GM18868 (cell line): ENCODE measurements at regions not wholly inside any gene's neighbourhood (a gene's known extent, or its start where the extent isn't known, plus 50 kb on each side); places are given as distances from the start of the nearest gene placed in this dataset.
A peak's percentile ranks its signal among the peaks of the same experiment; 100 is the strongest.
"Not testable (repeated sequence)": the region's sequence is repeated elsewhere in the genome, so short reads cannot be mapped to it uniquely, and the experiment has no call there.

Source experiments
- ATAC-seq: cut with Tn5 transposase; IDR thresholded peaks from one replicate; pipeline ENCODE4 v1.9.1; 2021; ENCODE audit warnings: mild to moderate bottlenecking, moderate library complexity; ENCODE audit not compliant: unreplicated experiment

DNA sequence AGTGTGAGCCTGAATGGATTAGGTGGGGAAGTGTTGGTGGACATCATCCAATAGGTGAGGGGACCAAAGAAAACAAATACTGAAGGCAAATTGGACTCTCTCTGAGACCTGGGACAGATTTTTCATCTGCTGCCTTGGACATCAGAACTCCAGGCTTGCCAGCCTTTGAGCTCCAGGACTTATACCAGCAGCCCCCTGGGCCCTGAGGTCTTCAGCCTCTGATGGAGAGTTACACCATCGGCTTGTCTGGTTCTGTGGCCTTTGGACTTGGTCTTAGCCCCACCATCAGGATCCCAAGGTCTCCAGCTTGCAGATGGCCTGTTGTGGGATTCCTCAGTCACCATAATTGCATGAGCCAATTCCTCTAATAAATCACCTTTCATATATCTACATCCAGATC lies 80.8 kb upstream of the SLC8A3 start:
- no peak for ATAC-seq

DNA sequence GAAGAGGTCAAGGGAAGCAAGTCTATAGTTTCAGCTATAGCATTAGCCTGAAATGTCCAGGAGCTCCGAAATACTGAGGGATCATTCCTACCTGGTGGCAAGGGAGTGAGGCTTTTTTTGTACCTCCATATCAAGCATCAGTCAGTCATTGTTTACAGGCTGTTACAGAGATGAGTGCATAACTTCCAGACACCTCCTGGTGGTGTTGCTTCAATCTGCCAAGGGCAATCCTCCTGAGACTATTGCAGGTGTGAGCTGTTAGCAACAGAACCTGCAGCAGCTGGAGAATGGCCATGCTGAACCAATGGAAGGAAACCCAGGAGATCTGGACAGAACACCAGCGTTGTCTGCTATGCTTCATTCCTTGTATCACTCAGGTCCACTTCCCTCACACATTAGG lies 80.0 kb upstream of the SLC8A3 start:
- no peak for ATAC-seq

DNA sequence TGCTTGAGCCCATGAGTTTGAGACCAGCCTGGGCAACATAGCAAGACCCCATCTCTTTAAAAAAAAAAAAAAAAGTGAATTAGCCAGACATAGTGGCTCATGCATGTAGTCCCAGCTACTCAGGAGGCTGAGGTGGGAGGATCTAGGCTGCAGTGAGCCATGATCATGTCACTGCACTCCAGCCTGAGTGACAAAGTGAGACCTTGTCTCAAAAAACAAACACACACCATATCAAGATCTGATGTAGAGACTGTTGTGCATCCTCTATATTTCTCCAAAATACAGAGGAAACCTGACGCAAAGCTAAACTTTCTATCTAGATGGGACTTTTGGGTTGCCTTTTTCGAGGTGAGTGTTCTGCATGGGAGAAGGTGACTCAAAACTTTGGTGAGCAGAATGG lies 77.4 kb upstream of the SLC8A3 start:
- no peak for ATAC-seq

DNA sequence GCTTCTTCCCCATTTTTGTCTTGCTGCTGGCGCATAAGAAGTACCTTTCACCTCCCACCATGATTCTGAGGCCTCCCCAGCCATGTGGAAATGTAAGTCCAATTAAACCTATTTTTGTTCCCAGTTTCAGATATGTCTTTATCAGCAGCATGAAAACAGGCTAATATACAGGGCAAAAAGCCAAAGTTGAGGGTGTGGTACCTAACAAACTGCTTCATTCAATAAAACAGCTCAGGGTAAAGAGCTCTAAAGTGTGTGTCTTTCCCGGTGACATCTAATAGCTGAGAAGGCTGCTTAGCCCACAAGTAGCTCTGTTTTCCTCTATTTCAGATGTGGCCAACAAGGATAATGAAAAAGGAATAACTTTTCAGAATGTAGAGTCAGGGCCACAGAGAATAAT lies 76.7 kb upstream of the SLC8A3 start:
- ATAC-seq: no peak

DNA sequence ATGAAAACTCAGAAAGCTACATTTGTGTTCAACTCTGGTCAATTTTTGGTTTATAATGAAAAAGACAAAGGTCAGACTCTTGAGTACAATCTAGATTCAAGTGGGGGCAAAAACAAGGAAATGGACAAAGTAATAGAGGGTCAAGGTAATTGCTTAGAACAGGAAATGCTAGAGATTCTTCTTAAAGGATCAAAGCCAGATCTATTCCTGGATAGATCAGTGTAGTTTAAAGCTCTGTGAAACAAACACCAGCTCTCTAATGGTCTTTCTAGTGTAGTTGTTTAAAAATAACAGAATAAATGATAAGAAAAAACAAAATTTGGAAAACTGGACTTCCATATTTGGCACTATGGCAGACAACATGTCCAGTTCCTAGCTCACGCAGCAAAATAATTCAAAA lies 70.7 kb upstream of the SLC8A3 start:
- ATAC-seq: no peak

DNA sequence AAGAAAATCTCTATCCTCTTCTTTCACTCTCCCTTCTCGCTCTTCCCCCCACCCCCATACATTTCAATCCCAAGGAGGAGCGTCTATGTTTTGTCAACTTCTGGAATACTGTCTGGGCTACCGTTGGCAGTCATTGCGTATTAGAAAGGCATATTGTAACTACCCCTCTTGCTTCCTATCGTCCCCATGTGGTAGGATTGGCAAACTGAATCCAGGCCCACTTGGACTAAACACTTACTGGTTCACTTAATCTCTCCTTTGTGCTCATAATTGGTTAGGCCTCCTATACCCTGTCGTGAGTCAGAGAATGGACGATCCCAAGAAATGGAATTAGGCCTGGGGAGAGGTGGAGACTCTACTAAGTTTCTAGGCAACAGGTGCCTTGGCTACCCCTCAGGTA lies 68.8 kb upstream of the SLC8A3 start:
- no peak for ATAC-seq

DNA sequence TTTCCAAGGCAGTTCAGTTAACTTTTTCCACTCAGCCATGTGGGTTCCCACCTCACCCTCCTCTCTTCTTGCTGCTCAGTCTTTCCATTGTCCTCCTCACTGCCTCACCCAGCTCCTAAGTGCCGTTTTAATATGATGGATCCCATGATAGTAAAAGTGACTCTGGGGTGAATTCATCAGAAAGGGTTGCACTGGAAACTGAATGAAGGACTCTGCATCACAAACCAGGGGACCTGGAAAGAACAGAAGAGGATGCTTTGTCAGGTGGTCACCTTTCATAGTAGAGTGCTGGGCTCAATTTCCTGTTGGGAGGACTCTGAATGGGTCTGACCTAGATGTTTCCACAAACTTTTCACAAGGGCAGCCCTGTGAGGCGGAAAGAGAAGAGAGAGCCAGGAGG lies 67.8 kb upstream of the SLC8A3 start:
- ATAC-seq: no peak

DNA sequence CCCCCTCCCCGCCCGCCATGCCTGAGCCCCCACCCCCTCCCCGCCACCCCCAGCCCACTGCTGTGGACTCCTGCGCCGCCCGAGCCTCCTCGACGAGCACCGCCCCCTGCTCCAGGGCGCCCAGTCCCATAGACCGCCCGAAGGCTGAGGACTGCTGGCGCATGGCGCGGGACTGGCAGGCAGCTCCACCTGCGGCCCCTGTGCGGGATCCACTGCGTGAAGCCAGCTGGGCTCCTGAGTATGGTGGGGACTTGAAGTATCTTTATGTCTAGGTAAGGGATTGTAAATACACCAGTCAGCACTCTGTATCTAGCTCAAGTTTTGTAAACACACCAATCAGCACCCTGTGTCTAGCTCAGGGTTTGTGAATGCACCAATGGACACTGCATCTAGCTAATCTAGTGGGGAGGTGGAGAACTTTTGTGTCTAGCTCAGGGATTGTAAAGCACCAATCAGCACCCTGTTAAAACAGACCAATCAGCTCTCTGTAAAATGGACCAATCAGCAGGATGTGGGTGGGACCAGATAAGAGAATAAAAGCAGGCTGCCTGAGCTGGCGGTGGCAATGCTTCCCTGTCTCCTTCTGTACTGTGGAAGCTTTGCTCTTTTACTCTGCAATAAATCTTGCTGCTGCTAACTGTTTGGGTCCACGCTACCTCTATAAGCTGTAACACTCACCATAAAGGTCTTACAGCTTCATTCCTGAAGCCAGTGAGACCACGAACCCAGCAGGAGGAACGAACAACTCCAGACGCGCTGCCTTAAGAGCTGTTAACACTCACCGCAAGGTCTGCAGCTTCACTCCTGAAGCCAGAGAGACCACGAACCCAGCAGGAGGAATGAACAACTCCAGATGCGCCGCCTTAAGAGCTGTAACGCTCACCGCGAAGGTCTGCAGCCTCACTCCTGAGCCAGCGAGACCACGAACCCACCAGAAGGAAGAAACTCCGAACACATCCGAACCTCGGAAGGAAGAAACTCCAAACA lies 66.6 kb upstream of the SLC8A3 start:
- not testable (repeated sequence) for ATAC-seq

DNA sequence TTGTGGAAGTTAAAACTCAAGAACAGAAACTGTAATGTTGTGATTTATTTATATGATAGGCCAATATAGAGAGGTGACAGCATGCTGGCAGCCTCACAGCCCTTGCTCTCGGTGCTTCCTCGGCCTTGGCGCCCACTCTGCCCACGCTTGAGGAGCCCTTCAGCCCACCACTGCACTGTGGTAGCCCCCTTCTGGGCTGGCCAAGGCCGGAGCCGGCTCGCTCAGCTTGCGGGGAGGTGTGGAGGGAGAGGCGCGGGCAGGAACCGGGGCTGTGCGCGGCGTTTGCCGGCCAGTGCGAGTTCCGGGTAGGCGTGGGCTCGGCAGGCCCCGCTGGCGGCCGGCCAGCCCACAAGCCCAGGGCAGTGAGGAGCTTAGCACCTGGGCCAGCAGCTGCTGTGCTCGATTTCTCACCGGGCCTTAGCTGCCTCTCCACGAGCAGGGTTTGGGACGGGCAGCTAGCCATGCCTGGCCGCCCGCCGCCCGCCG lies 65.8 kb upstream of the SLC8A3 start:
- peak; percentile 54 for ATAC-seq

DNA sequence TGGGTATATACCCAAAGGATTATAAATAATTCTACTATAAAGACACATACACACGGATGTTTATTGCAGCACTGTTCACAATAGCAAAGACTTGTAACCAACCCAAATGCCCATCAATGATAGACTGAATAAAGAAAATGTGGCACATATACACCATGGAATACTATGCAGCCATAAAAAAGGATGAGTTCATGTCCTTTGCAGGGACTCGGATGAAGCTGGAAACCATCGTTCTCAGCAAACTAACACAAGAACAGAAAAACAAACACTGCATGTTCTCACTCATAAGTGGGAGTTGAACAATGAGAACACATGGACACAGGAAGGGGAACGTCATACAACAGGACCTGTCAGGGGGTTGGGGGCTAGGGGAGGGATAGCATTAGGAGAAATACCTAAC lies 64.8 kb upstream of the SLC8A3 start:
- ATAC-seq: not testable (repeated sequence)

DNA sequence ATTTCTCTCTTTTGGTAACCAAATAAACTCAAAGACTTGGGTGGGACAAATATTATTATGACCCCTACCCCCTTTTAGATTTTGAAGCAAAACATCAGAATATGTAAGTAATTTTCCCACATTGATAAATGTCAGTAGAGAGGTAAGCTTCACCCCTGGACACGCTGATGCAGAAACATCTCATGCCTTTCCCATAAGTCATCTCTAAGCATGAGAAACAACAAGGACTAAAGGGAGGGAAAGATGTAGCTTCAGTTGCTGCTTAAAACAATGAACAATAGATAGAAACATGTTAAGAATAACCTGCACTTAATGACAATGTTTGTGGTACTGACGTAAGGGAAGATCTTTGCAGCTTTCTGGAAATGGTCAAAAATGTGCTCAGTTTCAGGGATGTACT lies 56.3 kb upstream of the SLC8A3 start:
- no peak for ATAC-seq

DNA sequence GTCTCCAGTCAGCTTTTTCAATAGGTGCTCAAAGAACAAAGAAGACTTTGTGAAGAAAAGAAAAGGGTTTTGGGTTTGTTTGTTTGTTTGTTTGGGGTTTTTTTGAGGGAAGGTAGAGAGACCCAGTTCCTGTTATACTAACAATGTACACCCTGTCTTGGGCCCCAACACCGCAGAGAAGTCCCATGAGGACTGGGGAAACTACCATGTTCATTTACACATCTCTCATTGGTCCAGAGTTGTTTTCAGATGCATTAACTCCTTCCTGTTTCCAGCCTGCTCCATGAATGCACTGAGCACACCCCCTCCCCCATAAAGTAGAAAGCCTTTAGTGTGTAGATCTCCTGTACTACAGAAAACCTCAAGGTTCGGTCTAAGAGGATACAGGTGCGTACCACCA lies 51.1 kb upstream of the SLC8A3 start:
- peak; percentile 98 for ATAC-seq

DNA sequence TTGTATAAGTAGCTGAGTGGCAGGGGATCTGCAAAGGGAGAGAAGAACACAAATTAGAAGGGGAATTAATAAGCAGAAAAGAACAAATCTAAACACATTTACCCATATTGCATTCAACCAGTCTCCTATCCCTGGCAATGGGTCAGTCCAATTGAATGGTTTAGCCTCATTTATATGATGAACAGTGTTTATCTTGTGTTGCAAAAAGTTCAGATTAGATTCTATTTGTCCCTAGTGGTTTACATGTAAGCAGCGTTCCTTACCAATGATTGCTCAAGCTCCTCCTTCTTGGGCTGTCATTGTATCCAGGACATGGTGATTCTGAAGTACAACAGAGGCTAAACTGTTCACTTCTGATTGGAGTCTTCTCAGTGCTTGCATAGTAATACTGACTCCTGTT lies 49.9 kb upstream of the SLC8A3 start:
- not testable (repeated sequence) for ATAC-seq
